Keratinocyte (primary cell): ENCODE measurements at regions not wholly inside any gene's neighbourhood (a gene's known extent, or its start where the extent isn't known, plus 50 kb on each side); places are given as distances from the start of the nearest gene placed in this dataset.

Source experiments
- DNase-seq: peaks from one replicate; pipeline ENCODE4 v3.0.0-alpha.2; 2011; ENCODE audit warnings: low read depth, missing footprints, low spot score
- FAIRE-seq: peaks from 2 replicates; lab custom pipeline; 2011; peaks lifted over from hg19 to GRCh38; lab: Jason Lieb, UNC
- H2AFZ ChIP-seq: 2 replicates; pipeline ENCODE4 v1.6.0; 2012; ENCODE audit warnings: low read length, control low read depth, inconsistent platforms; ENCODE audit not compliant: control insufficient read depth
- H3K27ac ChIP-seq: 2 replicates; pipeline ENCODE4 v1.5.1; 2011; ENCODE audit warnings: low read length; ENCODE audit not compliant: control insufficient read depth, insufficient read depth
- H3K27me3 ChIP-seq: 3 replicates; pipeline ENCODE4 v1.6.0; 2011; ENCODE audit warnings: low read length; ENCODE audit not compliant: control insufficient read depth, insufficient read depth; ENCODE audit errors: extremely low read depth
- H3K36me3 ChIP-seq, 2 experiments: 2 replicates in 1 of 2; 3 replicates in 1 of 2; pipeline ENCODE4 v1.5.1; 2011; ENCODE audit warnings: low read length in 2 of 2, mild to moderate bottlenecking in 1 of 2; ENCODE audit not compliant: control insufficient read depth in 2 of 2, insufficient read depth in 2 of 2; ENCODE audit errors: extremely low read depth in 1 of 2
- H3K4me1 ChIP-seq: 3 replicates; pipeline ENCODE4 v1.5.1; 2011; ENCODE audit warnings: low read length; ENCODE audit not compliant: control insufficient read depth, insufficient read depth; ENCODE audit errors: extremely low read depth
- H3K4me2 ChIP-seq: 3 replicates; pipeline ENCODE4 v1.6.0; 2011; ENCODE audit warnings: low read depth, low read length; ENCODE audit not compliant: control insufficient read depth, insufficient read depth; ENCODE audit errors: extremely low read depth
- H3K4me3 ChIP-seq, 3 experiments: fragments of 200-600 bp in 1 of 3; sonication (generic) in 1 of 3; 2 replicates in 2 of 3; 3 replicates in 1 of 3; pipeline ENCODE4 v1.5.1; 2011 to 2016; ENCODE audit warnings: low read length in 3 of 3, mild to moderate bottlenecking in 3 of 3, control low read depth in 2 of 3, inconsistent platforms in 1 of 3, low read depth in 1 of 3, mixed read lengths in 1 of 3, mixed run types in 1 of 3, moderate library complexity in 1 of 3; ENCODE audit not compliant: control insufficient read depth in 2 of 3, insufficient read depth in 2 of 3; ENCODE audit errors: extremely low read depth in 1 of 3
- H3K79me2 ChIP-seq: 2 replicates; pipeline ENCODE4 v1.6.0; 2012; ENCODE audit warnings: low read length; ENCODE audit not compliant: control insufficient read depth, insufficient read depth
- H3K9ac ChIP-seq: 3 replicates; pipeline ENCODE4 v1.6.0; 2011; ENCODE audit warnings: low read length; ENCODE audit not compliant: control insufficient read depth, insufficient read depth; ENCODE audit errors: extremely low read depth
- H3K9me1 ChIP-seq: 3 replicates; pipeline ENCODE4 v1.6.0; 2011; ENCODE audit warnings: low read length; ENCODE audit not compliant: control insufficient read depth, insufficient read depth; ENCODE audit errors: extremely low read depth
- H3K9me3 ChIP-seq: 2 replicates; pipeline ENCODE4 v1.5.1; 2012; ENCODE audit warnings: low read depth, low read length; ENCODE audit not compliant: control insufficient read depth
- H4K20me1 ChIP-seq: 3 replicates; pipeline ENCODE4 v1.6.0; 2011; ENCODE audit warnings: low read length; ENCODE audit not compliant: control insufficient read depth, insufficient read depth; ENCODE audit errors: extremely low read depth
- CTCF ChIP-seq, 3 experiments: IDR thresholded peaks in 1 of 3; conservative IDR thresholded peaks in 1 of 3; optimal IDR thresholded peaks in 1 of 3; 2 replicates in 2 of 3; 3 replicates in 1 of 3; pipeline versions ENCODE3 to v1.5.1; 2011; ENCODE audit warnings: low read length in 3 of 3, mild to moderate bottlenecking in 3 of 3, moderate library complexity in 2 of 3, control low read depth in 1 of 3, inconsistent platforms in 1 of 3; ENCODE audit not compliant: insufficient read depth in 2 of 3; ENCODE audit errors: extremely low read depth in 1 of 3
- EZH2 ChIP-seq: IDR thresholded peaks from one replicate; pipeline ENCODE4 v1.6.1; 2012; ENCODE audit warnings: inconsistent platforms, mild to moderate bottlenecking, low read length, moderate library complexity
- dilution Hi-C: fragments of 300-500 bp; cut with MboI; formaldehyde crosslinking; loops from one replicate; pipeline ENCODE4 v1.7.0; 2020; ENCODE audit warnings: low sequenced_read_pairs; ENCODE audit not compliant: extremely low pct_ligation_motif_present

GRCh38 chr6:115214283-115214682 lies 846.4 kb downstream of the FRK start:
- Histone ChIP-seq H3K27ac (no peak overlapping the region), H3K9me3 (no peaks in the 10 kb centered on the region), H4K20me1 (no peaks in the 10 kb centered on the region), H3K4me2 (no peak overlapping the region), H3K4me1 (no peaks in the 10 kb centered on the region), H3K9me1 (no peaks in the 10 kb centered on the region), H3K9ac (no peak overlapping the region), H3K4me3 (no peak overlapping the region), H3K36me3 (no peaks in the 10 kb centered on the region), H2AFZ (no peak overlapping the region), H3K27me3 (no peaks in the 10 kb centered on the region), H3K79me2 (no peaks in the 10 kb centered on the region)
- dilution Hi-C loops: no loop called here
- TF ChIP-seq CTCF (optimal IDR thresholded peaks at IDR 0.05 in 1 of 3, IDR thresholded peaks at IDR 0.05 in 1 of 3, conservative IDR thresholded peaks at IDR 0.05 in 1 of 3; ENCODE audit: extremely low read depth in 1 of 3, insufficient read depth in 2 of 3, low read length in 3 of 3): no peak
- DNase-seq: no peak
- FAIRE-seq: no peak

GRCh38 chr6:115203381-115203780 lies 857.3 kb downstream of the FRK start:
- no peaks in the 10 kb centered on the region for H3K79me2 ChIP-seq
- DNase-seq: no peak

More at GRCh38 chr6:115203381-115203780, 857.3 kb downstream of the FRK start:
- Histone ChIP-seq H3K9ac (no peak overlapping the region), H3K4me1 (no peaks in the 10 kb centered on the region), H3K27ac (no peak overlapping the region), H3K9me1 (no peaks in the 10 kb centered on the region), H2AFZ (no peak overlapping the region), H3K36me3 (no peaks in the 10 kb centered on the region), H3K4me3 (no peak overlapping the region), H3K9me3 (no peaks in the 10 kb centered on the region), H3K4me2 (no peak overlapping the region), H4K20me1 (no peaks in the 10 kb centered on the region), H3K27me3 (no peaks in the 10 kb centered on the region)
- FAIRE-seq: no peak
- dilution Hi-C loops: no loop called here
- no peak for TF ChIP-seq CTCF (optimal IDR thresholded peaks at IDR 0.05 in 1 of 3, IDR thresholded peaks at IDR 0.05 in 1 of 3, conservative IDR thresholded peaks at IDR 0.05 in 1 of 3; ENCODE audit: extremely low read depth in 1 of 3, insufficient read depth in 2 of 3, low read length in 3 of 3)
- TF ChIP-seq EZH2: no peak
